Loucy (cell line): ENCODE measurements at regions not wholly inside any gene's neighbourhood (a gene's known extent, or its start where the extent isn't known, plus 50 kb on each side); places are given as distances from the start of the nearest gene placed in this dataset.
A peak's percentile ranks its signal among the peaks of the same experiment; 100 is the strongest.

Experiments used
- H2AFZ ChIP-seq: fragments of 200-600 bp; sonication (generic); 2 replicates; pipeline ENCODE4 v1.6.0; 2016; ENCODE audit warnings: antibody characterized with exemption, mild to moderate bottlenecking, low read length, moderate library complexity
- H3F3A ChIP-seq: fragments of 200-600 bp; 2 replicates; pipeline ENCODE4 v1.6.0; 2016; ENCODE audit warnings: antibody characterized with exemption, low read depth, mild to moderate bottlenecking
- H3K27me3 ChIP-seq: fragments of 200-600 bp; sonication (generic); 2 replicates; pipeline ENCODE4 v1.6.1; 2014; ENCODE audit warnings: low read length, mild to moderate bottlenecking; ENCODE audit not compliant: insufficient read depth, poor library complexity, severe bottlenecking
- H3K36me3 ChIP-seq: fragments of 200-600 bp; sonication (generic); 2 replicates; pipeline ENCODE4 v1.6.1; 2016; ENCODE audit warnings: low read length; ENCODE audit not compliant: insufficient read depth
- H3K4me1 ChIP-seq: fragments of 200-600 bp; sonication (generic); 2 replicates; pipeline ENCODE4 v1.5.1; 2014; ENCODE audit warnings: low read length, mild to moderate bottlenecking; ENCODE audit not compliant: insufficient read depth, poor library complexity, severe bottlenecking
- H3K4me2 ChIP-seq: fragments of 200-600 bp; sonication (generic); 2 replicates; pipeline ENCODE4 v1.6.0; 2014; ENCODE audit warnings: antibody characterized with exemption, low read length, low read depth, mild to moderate bottlenecking; ENCODE audit not compliant: poor library complexity, severe bottlenecking
- H3K4me3 ChIP-seq: fragments of 200-600 bp; sonication (generic); 2 replicates; pipeline ENCODE4 v1.5.1; 2014; ENCODE audit warnings: low read length, mild to moderate bottlenecking, mixed read lengths; ENCODE audit not compliant: poor library complexity, severe bottlenecking
- H3K79me2 ChIP-seq: fragments of 200-600 bp; sonication (generic); 2 replicates; pipeline ENCODE4 v1.6.1; 2014; ENCODE audit warnings: low read length; ENCODE audit not compliant: insufficient read depth
- H3K9ac ChIP-seq: fragments of 200-600 bp; sonication (generic); 2 replicates; pipeline ENCODE4 v1.6.0; 2014; ENCODE audit warnings: mild to moderate bottlenecking, low read depth, low read length, moderate library complexity; ENCODE audit not compliant: poor library complexity, severe bottlenecking
- H3K9me2 ChIP-seq: fragments of 200-600 bp; sonication (generic); replicated peaks from 2 replicates; pipeline ENCODE4 v1.6.1; 2016; ENCODE audit warnings: low read depth, low read length, mixed read lengths
- H3K9me3 ChIP-seq: fragments of 200-600 bp; sonication (generic); 2 replicates; pipeline ENCODE4 v1.6.1; 2014; ENCODE audit warnings: mild to moderate bottlenecking, antibody characterized with exemption, low read length, low read depth; ENCODE audit not compliant: insufficient read depth
- H4K20me1 ChIP-seq: fragments of 200-600 bp; sonication (generic); 2 replicates; pipeline ENCODE4 v1.6.0; 2014; ENCODE audit warnings: antibody characterized with exemption, low read length, mild to moderate bottlenecking; ENCODE audit not compliant: insufficient read depth, poor library complexity, severe bottlenecking
- EZH2phosphoT487 ChIP-seq: fragments of 200-600 bp; IDR thresholded peaks from 2 replicates; pipeline ENCODE4 v1.6.1; 2018; ENCODE audit warnings: antibody characterized with exemption, mild to moderate bottlenecking, moderate library complexity, borderline replicate concordance
- TF ChIP-seq, protein P1 (sequence below): fragments of 200-600 bp; sonication (generic); conservative IDR thresholded peaks from 2 replicates; pipeline ENCODE4 v1.5.1; 2014; ENCODE audit warnings: mild to moderate bottlenecking, antibody characterized with exemption, low read length

DNA sequence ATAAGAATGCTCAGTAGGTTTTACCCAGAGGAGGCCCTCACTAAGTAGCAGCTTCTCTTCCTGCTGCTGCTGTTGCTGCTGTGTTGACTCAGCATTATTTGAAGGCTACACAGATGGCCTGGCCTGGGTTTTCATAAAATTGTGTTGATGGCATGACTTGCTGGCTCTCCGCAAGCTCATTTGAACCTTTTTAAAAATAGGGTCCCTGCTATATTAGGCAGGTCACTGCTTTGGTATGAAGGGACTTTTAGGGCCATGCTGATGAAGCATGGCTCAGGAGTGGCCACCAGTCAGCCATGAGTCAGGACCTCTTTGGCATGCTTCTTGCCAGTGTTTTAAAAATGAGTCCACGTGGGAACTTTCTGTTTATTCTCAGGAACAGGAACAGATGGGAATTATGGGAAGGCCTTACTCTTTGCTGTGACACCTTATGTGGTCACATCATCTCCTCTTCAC, 128.7 kb downstream of the MID1IP1 start:
- Histone ChIP-seq H3K4me1 (peaks cover 10% of the 10 kb centered on the region), H3K9me2 (no peaks in the 10 kb centered on the region), H3F3A (no peaks in the 10 kb centered on the region), H3K79me2 (no peaks in the 10 kb centered on the region), H2AFZ (peak overlapping the region; percentile 81; the same call in 1 of the 2 replicates), H3K4me3 (no peak overlapping the region), H3K4me2 (no peak overlapping the region), H3K27me3 (no peaks in the 10 kb centered on the region), H3K9ac (no peak overlapping the region), H4K20me1 (no peaks in the 10 kb centered on the region), H3K36me3 (no peaks in the 10 kb centered on the region), H3K9me3 (no peaks in the 10 kb centered on the region)
- TF ChIP-seq, protein P1, sequence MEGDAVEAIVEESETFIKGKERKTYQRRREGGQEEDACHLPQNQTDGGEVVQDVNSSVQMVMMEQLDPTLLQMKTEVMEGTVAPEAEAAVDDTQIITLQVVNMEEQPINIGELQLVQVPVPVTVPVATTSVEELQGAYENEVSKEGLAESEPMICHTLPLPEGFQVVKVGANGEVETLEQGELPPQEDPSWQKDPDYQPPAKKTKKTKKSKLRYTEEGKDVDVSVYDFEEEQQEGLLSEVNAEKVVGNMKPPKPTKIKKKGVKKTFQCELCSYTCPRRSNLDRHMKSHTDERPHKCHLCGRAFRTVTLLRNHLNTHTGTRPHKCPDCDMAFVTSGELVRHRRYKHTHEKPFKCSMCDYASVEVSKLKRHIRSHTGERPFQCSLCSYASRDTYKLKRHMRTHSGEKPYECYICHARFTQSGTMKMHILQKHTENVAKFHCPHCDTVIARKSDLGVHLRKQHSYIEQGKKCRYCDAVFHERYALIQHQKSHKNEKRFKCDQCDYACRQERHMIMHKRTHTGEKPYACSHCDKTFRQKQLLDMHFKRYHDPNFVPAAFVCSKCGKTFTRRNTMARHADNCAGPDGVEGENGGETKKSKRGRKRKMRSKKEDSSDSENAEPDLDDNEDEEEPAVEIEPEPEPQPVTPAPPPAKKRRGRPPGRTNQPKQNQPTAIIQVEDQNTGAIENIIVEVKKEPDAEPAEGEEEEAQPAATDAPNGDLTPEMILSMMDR: no peak
- no peak for TF ChIP-seq EZH2phosphoT487

DNA sequence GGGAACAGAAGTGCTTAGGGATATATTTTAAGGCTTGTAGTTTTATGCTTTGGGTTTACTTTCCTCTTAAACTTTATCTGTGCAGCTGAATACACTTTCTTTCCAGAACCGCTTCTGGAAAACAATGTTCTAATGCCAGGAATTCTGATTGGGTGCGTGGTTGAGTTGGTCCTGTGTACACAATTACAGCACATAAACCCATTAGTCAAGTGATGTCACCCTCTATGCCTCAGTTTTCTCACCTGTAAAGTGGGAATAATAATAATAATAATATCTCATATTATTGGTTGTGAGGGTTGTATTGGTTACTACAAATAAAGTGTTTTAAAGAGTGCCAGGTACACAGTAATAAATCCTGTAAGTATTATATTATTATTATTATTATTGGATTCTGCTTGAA, 129.2 kb downstream of the MID1IP1 start:
- Histone ChIP-seq H3F3A (no peaks in the 10 kb centered on the region), H3K27me3 (no peaks in the 10 kb centered on the region), H3K36me3 (no peaks in the 10 kb centered on the region), H3K9me2 (no peaks in the 10 kb centered on the region), H2AFZ (no peak overlapping the region), H3K9ac (no peak overlapping the region), H3K4me1 (peaks cover 10% of the 10 kb centered on the region), H3K9me3 (no peaks in the 10 kb centered on the region), H3K79me2 (no peaks in the 10 kb centered on the region), H3K4me2 (no peak overlapping the region), H3K4me3 (no peak overlapping the region), H4K20me1 (no peaks in the 10 kb centered on the region)
- no peak for TF ChIP-seq EZH2phosphoT487
- TF ChIP-seq, protein P1: no peak

DNA sequence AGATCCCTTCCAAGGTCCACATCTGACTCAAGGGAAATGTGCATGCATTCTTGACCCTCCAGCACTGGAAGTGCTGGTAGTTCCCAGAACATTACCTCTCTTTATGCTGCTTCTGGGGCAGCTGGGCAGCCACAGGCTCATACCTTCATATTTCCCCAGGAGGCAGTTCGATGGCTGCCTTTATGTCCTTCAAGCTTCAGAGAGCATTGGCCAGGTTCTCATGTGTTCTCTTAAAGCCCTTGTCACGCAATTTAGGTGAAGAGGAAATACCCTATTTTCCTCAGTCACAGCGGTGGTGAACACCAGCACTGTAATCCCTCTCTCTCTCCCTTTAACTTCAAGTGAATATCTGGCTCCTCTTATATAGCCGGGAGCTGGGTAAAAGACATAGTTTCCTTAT, 134.3 kb downstream of the MID1IP1 start:
- Histone ChIP-seq H3K9ac (no peak overlapping the region), H3K4me2 (no peak overlapping the region), H2AFZ (no peak overlapping the region), H3K79me2 (no peaks in the 10 kb centered on the region), H3K9me2 (no peaks in the 10 kb centered on the region), H3F3A (no peaks in the 10 kb centered on the region), H3K4me3 (no peak overlapping the region), H3K9me3 (no peaks in the 10 kb centered on the region), H4K20me1 (no peaks in the 10 kb centered on the region), H3K4me1 (no peaks in the 10 kb centered on the region), H3K36me3 (no peaks in the 10 kb centered on the region), H3K27me3 (no peaks in the 10 kb centered on the region)
- TF ChIP-seq, protein P1: no peak
- no peak for TF ChIP-seq EZH2phosphoT487
